Vagina (tissue), 2 donors: ENCODE measurements at regions not wholly inside any gene's neighbourhood (a gene's known extent, or its start where the extent isn't known, plus 50 kb on each side); places are given as distances from the start of the nearest gene placed in this dataset.

Experiments
- POLR2A ChIP-seq, 2 donors: fragments of 450-650 bp; IDR thresholded peaks; one replicate each; pipeline ENCODE4 v1.6.1; 2017; ENCODE audit warnings: antibody characterized with exemption in 2 of 2, mild to moderate bottlenecking in 2 of 2, moderate library complexity in 2 of 2
- POLR2AphosphoS5 ChIP-seq, 2 donors: sonication (generic); formaldehyde crosslinking; IDR thresholded peaks; one replicate each; pipeline ENCODE4 v1.9.0; 2017; ENCODE audit warnings: antibody characterized with exemption in 2 of 2, mild to moderate bottlenecking in 2 of 2, low read depth in 1 of 2; ENCODE audit not compliant: insufficient read depth in 1 of 2
- TF ChIP-seq, protein P1 (sequence below), 3 experiments: fragments of 450-650 bp in 2 of 3; fragments of 200-600 bp in 1 of 3; sonication (generic) in 1 of 3; IDR thresholded peaks; one replicate each; pipeline ENCODE4 v1.5.1; 2017 to 2019; ENCODE audit warnings: antibody characterized with exemption in 3 of 3, mild to moderate bottlenecking in 2 of 3, moderate library complexity in 2 of 3

DNA sequence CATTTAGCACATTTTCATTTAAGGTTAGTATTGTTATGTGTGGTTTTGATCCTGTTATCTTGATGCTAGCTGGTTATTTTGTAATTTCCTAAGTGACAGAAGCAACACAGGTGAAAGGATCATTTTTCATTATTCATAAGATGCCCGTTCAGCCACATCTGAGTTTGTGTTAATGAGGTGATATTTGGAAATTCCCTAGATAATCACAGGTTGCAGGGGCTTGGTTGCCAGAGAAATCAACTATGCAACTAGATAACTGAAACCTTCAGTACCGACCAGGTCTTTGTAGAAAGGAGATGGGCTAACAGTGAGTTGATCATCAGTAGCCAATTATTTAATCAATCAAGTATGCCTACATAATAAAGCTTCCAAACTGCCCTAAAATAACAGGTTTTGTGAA is 121.3 kb upstream of the UFM1 start:
- no peak for TF ChIP-seq POLR2A (IDR thresholded peaks at IDR 0.05)
- no peak for TF ChIP-seq POLR2AphosphoS5 (IDR thresholded peaks at IDR 0.05; ENCODE audit: insufficient read depth in 1 of 2, low read depth in 1 of 2)
- TF ChIP-seq, protein P1, sequence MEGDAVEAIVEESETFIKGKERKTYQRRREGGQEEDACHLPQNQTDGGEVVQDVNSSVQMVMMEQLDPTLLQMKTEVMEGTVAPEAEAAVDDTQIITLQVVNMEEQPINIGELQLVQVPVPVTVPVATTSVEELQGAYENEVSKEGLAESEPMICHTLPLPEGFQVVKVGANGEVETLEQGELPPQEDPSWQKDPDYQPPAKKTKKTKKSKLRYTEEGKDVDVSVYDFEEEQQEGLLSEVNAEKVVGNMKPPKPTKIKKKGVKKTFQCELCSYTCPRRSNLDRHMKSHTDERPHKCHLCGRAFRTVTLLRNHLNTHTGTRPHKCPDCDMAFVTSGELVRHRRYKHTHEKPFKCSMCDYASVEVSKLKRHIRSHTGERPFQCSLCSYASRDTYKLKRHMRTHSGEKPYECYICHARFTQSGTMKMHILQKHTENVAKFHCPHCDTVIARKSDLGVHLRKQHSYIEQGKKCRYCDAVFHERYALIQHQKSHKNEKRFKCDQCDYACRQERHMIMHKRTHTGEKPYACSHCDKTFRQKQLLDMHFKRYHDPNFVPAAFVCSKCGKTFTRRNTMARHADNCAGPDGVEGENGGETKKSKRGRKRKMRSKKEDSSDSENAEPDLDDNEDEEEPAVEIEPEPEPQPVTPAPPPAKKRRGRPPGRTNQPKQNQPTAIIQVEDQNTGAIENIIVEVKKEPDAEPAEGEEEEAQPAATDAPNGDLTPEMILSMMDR (IDR thresholded peaks at IDR 0.05): no peak
